HepG2 (cell line): ENCODE measurements at regions not wholly inside any gene's neighbourhood (a gene's known extent, or its start where the extent isn't known, plus 50 kb on each side); places are given as distances from the start of the nearest gene placed in this dataset.

Source experiments
- CEBPB ChIP-seq: IDR thresholded peaks from 2 replicates; pipeline ENCODE4 v1.6.1; 2011; ENCODE audit warnings: low read depth, low read length, improper control_type of control experiment, borderline replicate concordance
- HDAC2 ChIP-seq: sonication (generic); formaldehyde crosslinking; IDR thresholded peaks from 2 replicates; pipeline ENCODE4 v1.4.0; 2020; ENCODE audit warnings: missing genetic modification reagents
- HDAC6 ChIP-seq: fragments of 200-600 bp; sonication (generic); IDR thresholded peaks from 2 replicates; pipeline ENCODE4 v1.7.0; 2017; ENCODE audit warnings: mild to moderate bottlenecking, antibody characterized with exemption, low read length, low read depth
- ISL2 ChIP-seq: sonication (generic); formaldehyde crosslinking; IDR thresholded peaks from 2 replicates; pipeline ENCODE4 v1.5.0; 2020; ENCODE audit warnings: missing genetic modification reagents
- MAFF ChIP-seq: IDR thresholded peaks from 2 replicates; pipeline ENCODE4 v1.6.1; 2011; ENCODE audit warnings: low read depth, low read length, improper control_type of control experiment
- MTF2 ChIP-seq: sonication (generic); formaldehyde crosslinking; IDR thresholded peaks from 2 replicates; pipeline ENCODE4 v1.5.0; 2020; ENCODE audit warnings: missing genetic modification reagents, borderline replicate concordance
- NKX3-1 ChIP-seq: sonication (generic); formaldehyde crosslinking; IDR thresholded peaks from 2 replicates; pipeline ENCODE4 v1.5.0; 2020; ENCODE audit warnings: missing genetic modification reagents
- NPAS2 ChIP-seq: sonication (generic); formaldehyde crosslinking; IDR thresholded peaks from 2 replicates; pipeline ENCODE4 v1.8.0; 2022; ENCODE audit warnings: mild to moderate bottlenecking, missing genetic modification reagents, borderline replicate concordance
- TSC22D2 ChIP-seq: sonication (generic); formaldehyde crosslinking; IDR thresholded peaks from 2 replicates; pipeline ENCODE4 v1.5.1; 2020; ENCODE audit warnings: missing genetic modification reagents, mild to moderate bottlenecking, borderline replicate concordance
- WIZ ChIP-seq: sonication (generic); formaldehyde crosslinking; IDR thresholded peaks from 2 replicates; pipeline ENCODE4 v1.5.1; 2020; ENCODE audit warnings: mild to moderate bottlenecking, missing genetic modification reagents
- ZBTB7B ChIP-seq: sonication (generic); formaldehyde crosslinking; IDR thresholded peaks from 2 replicates; pipeline ENCODE4 v1.4.0; 2020; ENCODE audit warnings: missing genetic modification reagents
- ZFP41 ChIP-seq: sonication (generic); formaldehyde crosslinking; IDR thresholded peaks from 2 replicates; pipeline ENCODE4 v1.4.0; 2020; ENCODE audit warnings: mild to moderate bottlenecking, missing genetic modification reagents, borderline replicate concordance
- ZFP91 ChIP-seq: sonication (generic); formaldehyde crosslinking; IDR thresholded peaks from 2 replicates; pipeline ENCODE4 v1.9.0; 2022; ENCODE audit warnings: missing genetic modification reagents, mild to moderate bottlenecking, borderline replicate concordance
- ZNF17 ChIP-seq: sonication (generic); formaldehyde crosslinking; IDR thresholded peaks from 2 replicates; pipeline ENCODE4 v1.5.0; 2020; ENCODE audit warnings: mild to moderate bottlenecking, missing genetic modification reagents
- ZNF234 ChIP-seq: sonication (generic); formaldehyde crosslinking; conservative IDR thresholded peaks from 2 replicates; pipeline ENCODE4 v1.5.1; 2020; ENCODE audit warnings: mild to moderate bottlenecking, missing genetic modification reagents
- ZNF34 ChIP-seq: sonication (generic); formaldehyde crosslinking; IDR thresholded peaks from 2 replicates; pipeline ENCODE4 v1.4.0; 2020; ENCODE audit warnings: mild to moderate bottlenecking, missing genetic modification reagents, borderline replicate concordance
- ZNF484 ChIP-seq: sonication (generic); formaldehyde crosslinking; IDR thresholded peaks from 2 replicates; pipeline ENCODE4 v1.5.1; 2020; ENCODE audit warnings: mild to moderate bottlenecking, low read depth, missing genetic modification reagents, borderline replicate concordance
- ZNF557 ChIP-seq: sonication (generic); formaldehyde crosslinking; IDR thresholded peaks from 2 replicates; pipeline ENCODE4 v1.4.0; 2020; ENCODE audit warnings: missing genetic modification reagents
- ZNF570 ChIP-seq: sonication (generic); formaldehyde crosslinking; IDR thresholded peaks from 2 replicates; pipeline ENCODE4 v1.4.0; 2020; ENCODE audit warnings: mild to moderate bottlenecking, missing genetic modification reagents, borderline replicate concordance
- ZNF607 ChIP-seq: sonication (generic); formaldehyde crosslinking; IDR thresholded peaks from 2 replicates; pipeline ENCODE4 v1.5.1; 2020; ENCODE audit warnings: missing genetic modification reagents, mild to moderate bottlenecking, borderline replicate concordance
- ZNF7 ChIP-seq: IDR thresholded peaks from 2 replicates; pipeline ENCODE4 v1.6.1; 2016; ENCODE audit warnings: missing biosample characterization, missing genetic modification reagents
- ZNF703 ChIP-seq: sonication (generic); formaldehyde crosslinking; IDR thresholded peaks from 2 replicates; pipeline ENCODE4 v1.5.1; 2020; ENCODE audit warnings: missing genetic modification reagents, mild to moderate bottlenecking, moderate library complexity, borderline replicate concordance
- TF ChIP-seq, protein P1 (sequence below): sonication (generic); formaldehyde crosslinking; IDR thresholded peaks from 2 replicates; pipeline ENCODE4 v1.4.0; 2020; ENCODE audit warnings: mild to moderate bottlenecking, missing genetic modification reagents
- TF ChIP-seq, protein P2 (sequence below): sonication (generic); formaldehyde crosslinking; IDR thresholded peaks from 2 replicates; pipeline ENCODE4 v1.4.0; 2020; ENCODE audit warnings: missing genetic modification reagents, mild to moderate bottlenecking, borderline replicate concordance

GRCh38 chr2:42926434-42927333 is 134.3 kb upstream of the HAAO start (continued):
- TF ChIP-seq TSC22D2 (CRISPR knock-in tag) (no peak), ZNF557 (CRISPR knock-in tag) (no peak; the same call in 1 of the 2 replicates), ZNF484 (CRISPR knock-in tag) (0 out of 2 replicates have a peak, but pooled peaks have one; percentile 43), HDAC2 (CRISPR knock-in tag) (peak; percentile 73; the same call in 1 of the 2 replicates), MTF2 (CRISPR knock-in tag) (peak; percentile 78), ZNF34 (CRISPR knock-in tag) (no peak), WIZ (CRISPR knock-in tag) (0 out of 2 replicates have a peak, but pooled peaks have one; percentile 16), NPAS2 (CRISPR knock-in tag) (no peak), ZNF703 (no peak), ZFP91 (CRISPR knock-in tag) (no peak), NKX3-1 (0 out of 2 replicates have a peak, but pooled peaks have one; percentile 44), ZFP41 (CRISPR knock-in tag) (no peak), ZNF7 (CRISPR knock-in tag) (0 out of 2 replicates have a peak, but pooled peaks have one; percentile 5), ZNF570 (CRISPR knock-in tag) (no peak), ISL2 (CRISPR knock-in tag) (peak; percentile 8; the same call in 1 of the 2 replicates), MAFF (peak; percentile 78), ZBTB7B (CRISPR knock-in tag) (no peak), CEBPB (no peak), ZNF234 (CRISPR knock-in tag) (no peak), ZNF17 (CRISPR knock-in tag) (no peak), ZNF607 (CRISPR knock-in tag) (0 out of 2 replicates have a peak, but pooled peaks have one; percentile 35), HDAC6 (no peak)
- TF ChIP-seq, protein P1, sequence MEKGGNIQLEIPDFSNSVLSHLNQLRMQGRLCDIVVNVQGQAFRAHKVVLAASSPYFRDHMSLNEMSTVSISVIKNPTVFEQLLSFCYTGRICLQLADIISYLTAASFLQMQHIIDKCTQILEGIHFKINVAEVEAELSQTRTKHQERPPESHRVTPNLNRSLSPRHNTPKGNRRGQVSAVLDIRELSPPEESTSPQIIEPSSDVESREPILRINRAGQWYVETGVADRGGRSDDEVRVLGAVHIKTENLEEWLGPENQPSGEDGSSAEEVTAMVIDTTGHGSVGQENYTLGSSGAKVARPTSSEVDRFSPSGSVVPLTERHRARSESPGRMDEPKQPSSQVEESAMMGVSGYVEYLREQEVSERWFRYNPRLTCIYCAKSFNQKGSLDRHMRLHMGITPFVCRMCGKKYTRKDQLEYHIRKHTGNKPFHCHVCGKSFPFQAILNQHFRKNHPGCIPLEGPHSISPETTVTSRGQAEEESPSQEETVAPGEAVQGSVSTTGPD, result 0 out of 2 replicates have a peak, but pooled peaks have one; percentile 59
- TF ChIP-seq, protein P2, sequence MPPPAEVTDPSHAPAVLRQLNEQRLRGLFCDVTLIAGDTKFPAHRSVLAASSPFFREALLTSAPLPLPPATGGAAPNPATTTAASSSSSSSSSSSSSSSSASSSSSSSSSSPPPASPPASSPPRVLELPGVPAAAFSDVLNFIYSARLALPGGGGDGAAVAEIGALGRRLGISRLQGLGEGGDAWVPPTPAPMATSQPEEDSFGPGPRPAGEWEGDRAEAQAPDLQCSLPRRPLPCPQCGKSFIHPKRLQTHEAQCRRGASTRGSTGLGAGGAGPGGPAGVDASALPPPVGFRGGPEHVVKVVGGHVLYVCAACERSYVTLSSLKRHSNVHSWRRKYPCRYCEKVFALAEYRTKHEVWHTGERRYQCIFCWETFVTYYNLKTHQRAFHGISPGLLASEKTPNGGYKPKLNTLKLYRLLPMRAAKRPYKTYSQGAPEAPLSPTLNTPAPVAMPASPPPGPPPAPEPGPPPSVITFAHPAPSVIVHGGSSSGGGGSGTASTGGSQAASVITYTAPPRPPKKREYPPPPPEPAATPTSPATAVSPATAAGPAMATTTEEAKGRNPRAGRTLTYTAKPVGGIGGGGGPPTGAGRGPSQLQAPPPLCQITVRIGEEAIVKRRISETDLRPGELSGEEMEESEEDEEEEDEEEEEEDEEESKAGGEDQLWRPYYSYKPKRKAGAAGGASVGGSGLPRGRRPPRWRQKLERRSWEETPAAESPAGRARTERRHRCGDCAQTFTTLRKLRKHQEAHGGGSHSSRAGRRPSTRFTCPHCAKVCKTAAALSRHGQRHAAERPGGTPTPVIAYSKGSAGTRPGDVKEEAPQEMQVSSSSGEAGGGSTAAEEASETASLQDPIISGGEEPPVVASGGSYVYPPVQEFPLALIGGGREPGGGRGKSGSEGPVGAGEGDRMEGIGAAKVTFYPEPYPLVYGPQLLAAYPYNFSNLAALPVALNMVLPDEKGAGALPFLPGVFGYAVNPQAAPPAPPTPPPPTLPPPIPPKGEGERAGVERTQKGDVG (CRISPR knock-in tag), result no peak
